T-helper 2 cell treated with Interferon-gamma antibody and Interleukin-4, amounts not matched to agents 5 μg/mL and 100 μg/mL, for 36 hours (primary cell): ENCODE measurements at regions not wholly inside any gene's neighbourhood (a gene's known extent, or its start where the extent isn't known, plus 50 kb on each side); places are given as distances from the start of the nearest gene placed in this dataset.

Source experiments
- DNase-seq: peaks from one replicate; pipeline ENCODE4 v3.0.0; 2021; ENCODE audit warnings: low spot score
- H3K27ac Mint-ChIP-seq: one replicate; pipeline ENCODE4 v1.8.0; 2021; ENCODE audit warnings: mild to moderate bottlenecking, mixed read lengths
- H3K27me3 Mint-ChIP-seq: one replicate; pipeline ENCODE4 v1.8.0; 2021; ENCODE audit warnings: low read depth, mixed read lengths
- H3K36me3 Mint-ChIP-seq: one replicate; pipeline ENCODE4 v1.8.0; 2021; ENCODE audit warnings: low read depth, mixed read lengths
- H3K4me1 Mint-ChIP-seq: one replicate; pipeline ENCODE4 v1.8.0; 2021; ENCODE audit warnings: low read depth, mixed read lengths
- H3K4me3 Mint-ChIP-seq: one replicate; pipeline ENCODE4 v1.8.0; 2022; ENCODE audit warnings: mild to moderate bottlenecking, moderate library complexity, mixed read lengths
- H3K9me3 Mint-ChIP-seq: one replicate; pipeline ENCODE4 v1.8.0; 2021; ENCODE audit warnings: mixed read lengths

GRCh38 chr6:100116411-100117194, 122.6 kb upstream of the MCHR2 start:
- H3K36me3 Mint-ChIP-seq = no peaks in the 10 kb centered on the region
- no peak overlapping the region for H3K27ac Mint-ChIP-seq
- peaks cover 15% of the 10 kb centered on the region for H3K4me1 Mint-ChIP-seq
- DNase-seq = no peak
- H3K9me3 Mint-ChIP-seq = no peaks in the 10 kb centered on the region
- H3K4me3 Mint-ChIP-seq = no peak overlapping the region
- peaks cover 21% of the 10 kb centered on the region for H3K27me3 Mint-ChIP-seq

GRCh38 chr6:100115407-100116101, 121.5 kb upstream of the MCHR2 start:
- no peak for DNase-seq
- Mint-ChIP-seq H3K27ac (no peak overlapping the region), H3K4me1 (peaks cover 10% of the 10 kb centered on the region), H3K36me3 (no peaks in the 10 kb centered on the region), H3K9me3 (no peaks in the 10 kb centered on the region), H3K4me3 (no peak overlapping the region), H3K27me3 (peaks cover 28% of the 10 kb centered on the region)

- H3K4me3 Mint-ChIP-seq = no peak overlapping the region
- peaks cover 8% of the 10 kb centered on the region for H3K4me1 Mint-ChIP-seq
- H3K27me3 Mint-ChIP-seq = peaks cover 36% of the 10 kb centered on the region
- no peaks in the 10 kb centered on the region for H3K9me3 Mint-ChIP-seq
- no peak for DNase-seq
- H3K27ac Mint-ChIP-seq = no peak overlapping the region
- no peaks in the 10 kb centered on the region for H3K36me3 Mint-ChIP-seq
Measured at GRCh38 chr6:100112855-100113508, 119.0 kb upstream of the MCHR2 start.

- Mint-ChIP-seq H3K36me3 (no peaks in the 10 kb centered on the region), H3K4me3 (no peak overlapping the region), H3K27ac (no peak overlapping the region), H3K4me1 (peaks cover 3% of the 10 kb centered on the region), H3K9me3 (no peaks in the 10 kb centered on the region), H3K27me3 (peaks cover 31% of the 10 kb centered on the region)
- DNase-seq = no peak
Measured at GRCh38 chr6:100105919-100106529, 112.0 kb upstream of the MCHR2 start.

GRCh38 chr6:100105138-100105537, 111.1 kb upstream of the MCHR2 start:
- no peak overlapping the region for H3K4me3 Mint-ChIP-seq
- H3K9me3 Mint-ChIP-seq = no peaks in the 10 kb centered on the region
- H3K27ac Mint-ChIP-seq = no peak overlapping the region
- peaks cover 27% of the 10 kb centered on the region for H3K27me3 Mint-ChIP-seq
- H3K36me3 Mint-ChIP-seq = no peaks in the 10 kb centered on the region
- DNase-seq = no peak
- peaks cover 3% of the 10 kb centered on the region for H3K4me1 Mint-ChIP-seq

- no peak for DNase-seq
- H3K4me3 Mint-ChIP-seq = no peak overlapping the region
- peaks cover 27% of the 10 kb centered on the region for H3K27me3 Mint-ChIP-seq
- peaks cover 3% of the 10 kb centered on the region for H3K4me1 Mint-ChIP-seq
- H3K9me3 Mint-ChIP-seq = no peaks in the 10 kb centered on the region
- H3K27ac Mint-ChIP-seq = no peak overlapping the region
- no peaks in the 10 kb centered on the region for H3K36me3 Mint-ChIP-seq
Measured at GRCh38 chr6:100103931-100104330, 109.9 kb upstream of the MCHR2 start.

GRCh38 chr6:100103194-100103593, 109.2 kb upstream of the MCHR2 start:
- Mint-ChIP-seq H3K27ac (no peak overlapping the region), H3K4me1 (peaks cover 3% of the 10 kb centered on the region), H3K9me3 (no peaks in the 10 kb centered on the region), H3K27me3 (peaks cover 24% of the 10 kb centered on the region), H3K4me3 (no peak overlapping the region), H3K36me3 (no peaks in the 10 kb centered on the region)
- no peak for DNase-seq

- Mint-ChIP-seq H3K36me3 (no peaks in the 10 kb centered on the region), H3K4me1 (peaks cover 3% of the 10 kb centered on the region), H3K9me3 (no peaks in the 10 kb centered on the region), H3K27ac (no peak overlapping the region), H3K4me3 (no peak overlapping the region), H3K27me3 (peaks cover 21% of the 10 kb centered on the region)
- DNase-seq = no peak
Measured at GRCh38 chr6:100101644-100102043, 107.6 kb upstream of the MCHR2 start.

- Mint-ChIP-seq H3K4me1 (peaks cover 3% of the 10 kb centered on the region), H3K36me3 (no peaks in the 10 kb centered on the region), H3K9me3 (no peaks in the 10 kb centered on the region), H3K4me3 (no peak overlapping the region), H3K27ac (no peak overlapping the region), H3K27me3 (peaks cover 20% of the 10 kb centered on the region)
- no peak for DNase-seq
Measured at GRCh38 chr6:100100776-100101175, 106.8 kb upstream of the MCHR2 start.

GRCh38 chr6:100099189-100100074, 105.4 kb upstream of the MCHR2 start:
- H3K27ac Mint-ChIP-seq = no peak overlapping the region
- H3K9me3 Mint-ChIP-seq = no peaks in the 10 kb centered on the region
- no peak for DNase-seq
- no peaks in the 10 kb centered on the region for H3K36me3 Mint-ChIP-seq
- H3K4me3 Mint-ChIP-seq = no peak overlapping the region
- no peaks in the 10 kb centered on the region for H3K4me1 Mint-ChIP-seq
- peaks cover 16% of the 10 kb centered on the region for H3K27me3 Mint-ChIP-seq

- no peak overlapping the region for H3K4me3 Mint-ChIP-seq
- no peaks in the 10 kb centered on the region for H3K4me1 Mint-ChIP-seq
- H3K9me3 Mint-ChIP-seq = no peaks in the 10 kb centered on the region
- no peak overlapping the region for H3K27ac Mint-ChIP-seq
- no peak for DNase-seq
- no peaks in the 10 kb centered on the region for H3K36me3 Mint-ChIP-seq
- peaks cover 9% of the 10 kb centered on the region for H3K27me3 Mint-ChIP-seq
Measured at GRCh38 chr6:100096936-100097335, 102.9 kb upstream of the MCHR2 start.

- Mint-ChIP-seq H3K4me3 (no peak overlapping the region), H3K36me3 (no peaks in the 10 kb centered on the region), H3K9me3 (no peaks in the 10 kb centered on the region), H3K27me3 (peaks cover 8% of the 10 kb centered on the region), H3K27ac (no peak overlapping the region), H3K4me1 (no peaks in the 10 kb centered on the region)
- no peak for DNase-seq
Measured at GRCh38 chr6:100096341-100096740, 102.3 kb upstream of the MCHR2 start.

- DNase-seq = no peak
- no peak overlapping the region for H3K4me3 Mint-ChIP-seq
- H3K4me1 Mint-ChIP-seq = no peaks in the 10 kb centered on the region
- H3K9me3 Mint-ChIP-seq = no peaks in the 10 kb centered on the region
- peaks cover 7% of the 10 kb centered on the region for H3K27me3 Mint-ChIP-seq
- H3K27ac Mint-ChIP-seq = no peak overlapping the region
- no peaks in the 10 kb centered on the region for H3K36me3 Mint-ChIP-seq
Measured at GRCh38 chr6:100093405-100093804, 99.4 kb upstream of the MCHR2 start.
